NCI-H748 (cell line): ENCODE measurements at regions not wholly inside any gene's neighbourhood (a gene's known extent, or its start where the extent isn't known, plus 50 kb on each side); places are given as distances from the start of the nearest gene placed in this dataset.

Source experiments
- DNase-seq: peaks from one replicate; lab custom pipeline; 2025; ENCODE audit not compliant: unreplicated experiment; lab: John Stamatoyannopoulos, UW

- no peak for DNase-seq
These were observed 60.6 kb upstream of the CADM1 start for GRCh38 chr11:115564851-115565250.

GRCh38 chr11:115561116-115561515 is 56.9 kb upstream of the CADM1 start:
- no peak for DNase-seq

- no peak for DNase-seq
These were observed 54.4 kb upstream of the CADM1 start for GRCh38 chr11:115558635-115559034.

GRCh38 chr11:115557681-115558080 is 53.5 kb upstream of the CADM1 start:
- no peak for DNase-seq

- DNase-seq = no peak
These were observed 52.8 kb upstream of the CADM1 start for GRCh38 chr11:115556984-115557383.

GRCh38 chr11:115555336-115556090 is 51.3 kb upstream of the CADM1 start:
- DNase-seq = no peak
